ENCODE measurements at regions not wholly inside any gene's neighbourhood (a gene's known extent, or its start where the extent isn't known, plus 50 kb on each side); places are given as distances from the start of the nearest gene placed in this dataset.

GRCh38 chr16:26885674-26886073 is 181.1 kb upstream of the C16orf82 start:
- no peak for DNase-seq (ENCODE audit: low read depth)

GRCh38 chr16:26889740-26890139 is 177.0 kb upstream of the C16orf82 start:
- no peak for DNase-seq (ENCODE audit: low read depth)

- no peak for DNase-seq (ENCODE audit: low read depth)
Measured at GRCh38 chr16:26898200-26898599, 168.5 kb upstream of the C16orf82 start.

DNA sequence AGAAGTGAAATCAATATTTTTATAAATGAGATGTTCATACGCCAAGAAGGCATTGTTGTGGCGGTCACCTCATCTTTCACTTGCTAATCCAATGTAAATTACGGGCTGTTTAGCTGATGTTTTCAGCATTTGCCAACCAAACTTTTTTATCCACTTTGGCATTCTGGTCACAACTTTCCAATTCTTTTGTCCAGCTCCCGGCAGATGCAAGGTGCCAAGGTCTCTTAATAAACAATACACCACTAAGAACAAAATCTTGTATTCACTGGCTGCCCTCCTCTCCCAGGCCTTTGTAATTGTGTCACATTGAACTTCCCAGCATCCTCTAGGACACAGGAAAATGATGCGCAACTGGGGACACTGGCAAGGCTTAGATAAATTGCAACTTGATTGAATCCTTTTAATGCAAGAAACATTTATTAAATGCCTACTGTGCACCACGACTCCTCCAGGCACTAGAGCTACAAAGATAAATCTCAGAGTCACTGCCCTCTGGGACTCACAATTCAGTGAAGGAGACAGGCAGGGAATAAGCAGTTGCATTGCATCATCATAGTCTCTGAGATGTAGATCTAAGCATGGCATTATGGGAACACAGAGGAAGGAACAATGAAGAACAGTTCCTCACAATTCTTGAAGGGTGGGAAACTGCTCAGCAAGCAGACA is 165.4 kb upstream of the C16orf82 start:
- no peak for DNase-seq (ENCODE audit: low read depth)

DNA sequence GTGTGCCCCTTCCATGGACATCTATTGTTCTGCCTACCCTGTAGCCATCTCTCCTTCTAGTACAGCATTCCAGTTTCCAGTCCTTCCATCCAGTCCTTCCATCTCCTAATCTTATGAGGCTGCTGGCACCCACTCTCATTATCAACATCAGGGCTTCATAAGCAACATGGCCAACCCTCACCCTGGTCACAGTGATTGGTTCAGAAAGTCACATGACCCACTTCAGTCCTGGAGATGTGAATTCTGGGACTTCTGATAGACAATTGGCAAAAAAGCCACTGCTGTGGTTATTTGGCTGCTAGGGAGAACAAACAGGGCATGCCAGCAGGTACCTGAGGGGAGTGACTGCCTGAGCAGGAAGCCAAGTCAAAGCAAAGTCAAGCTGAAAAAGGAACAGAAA is 164.7 kb upstream of the C16orf82 start:
- no peak for DNase-seq (ENCODE audit: low read depth)

DNA sequence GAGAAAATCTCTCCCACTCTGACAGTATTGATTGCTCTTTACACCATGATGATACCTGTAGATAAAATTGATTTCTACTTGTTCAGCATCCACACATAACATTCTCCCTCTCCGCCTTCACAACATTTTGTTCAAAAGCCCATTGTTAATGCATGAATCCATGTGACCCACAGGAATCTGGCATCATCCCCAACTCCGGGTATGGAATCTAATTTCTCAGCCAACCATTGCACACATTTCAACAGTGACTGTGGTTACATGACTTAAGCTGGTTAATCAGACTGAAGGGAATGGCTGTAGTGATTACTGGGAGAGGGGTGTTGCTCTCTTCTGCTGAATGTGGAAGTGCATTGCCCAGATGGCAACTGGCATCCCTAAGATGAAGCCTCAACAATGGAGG is 161.4 kb upstream of the C16orf82 start:
- no peak for DNase-seq (ENCODE audit: low read depth)

GRCh38 chr16:26909623-26910022 is 157.1 kb upstream of the C16orf82 start:
- DNase-seq (ENCODE audit: low read depth): no peak

- no peak for DNase-seq (ENCODE audit: low read depth)
Measured at GRCh38 chr16:26911436-26911835, 155.3 kb upstream of the C16orf82 start.

GRCh38 chr16:26913851-26914250 is 152.9 kb upstream of the C16orf82 start:
- DNase-seq (ENCODE audit: low read depth): no peak

GRCh38 chr16:26930786-26931581 is 135.7 kb upstream of the C16orf82 start:
- no peak for DNase-seq (ENCODE audit: low read depth)

DNA sequence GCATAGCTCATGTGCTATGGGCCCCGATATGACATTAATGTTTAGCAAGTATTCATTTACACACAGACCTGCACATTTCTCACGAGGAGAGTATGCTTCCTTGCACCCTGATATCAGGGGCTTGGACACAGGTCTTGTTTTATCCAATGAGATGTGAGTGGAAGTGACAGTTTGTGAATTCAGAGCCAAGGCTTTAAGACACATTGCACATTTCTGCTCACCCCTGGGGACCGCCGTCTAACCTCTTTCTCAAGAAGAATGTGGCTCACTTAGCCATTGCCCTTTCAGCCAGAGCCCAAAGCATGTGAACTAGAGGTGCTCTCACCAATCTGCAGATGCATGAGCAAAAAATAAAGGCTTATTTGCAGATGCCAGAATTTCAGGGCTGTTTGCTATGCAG is 116.1 kb upstream of the C16orf82 start:
- DNase-seq (ENCODE audit: low read depth): no peak

GRCh38 chr16:26951950-26952349 is 114.8 kb upstream of the C16orf82 start:
- DNase-seq (ENCODE audit: low read depth): no peak

DNA sequence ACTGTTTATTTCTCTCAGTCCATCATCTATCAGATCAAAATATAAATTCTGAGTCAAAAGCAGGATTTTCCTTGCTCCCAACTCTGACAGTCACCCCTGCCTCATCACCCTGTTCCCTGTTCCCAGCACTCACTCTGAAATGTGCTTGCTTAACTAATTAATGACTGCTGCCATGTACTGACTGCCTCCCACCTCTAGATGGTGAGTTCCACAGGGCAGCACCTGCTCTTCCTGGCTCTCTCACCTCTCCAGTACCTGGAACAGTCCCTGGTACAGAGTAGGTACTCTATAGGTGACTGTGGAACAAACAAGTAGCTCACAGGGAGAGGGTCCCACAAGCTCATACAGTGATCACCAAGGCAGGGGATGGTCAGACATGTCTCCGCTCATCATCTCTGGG is 114.3 kb upstream of the C16orf82 start:
- no peak for DNase-seq (ENCODE audit: low read depth)

DNA sequence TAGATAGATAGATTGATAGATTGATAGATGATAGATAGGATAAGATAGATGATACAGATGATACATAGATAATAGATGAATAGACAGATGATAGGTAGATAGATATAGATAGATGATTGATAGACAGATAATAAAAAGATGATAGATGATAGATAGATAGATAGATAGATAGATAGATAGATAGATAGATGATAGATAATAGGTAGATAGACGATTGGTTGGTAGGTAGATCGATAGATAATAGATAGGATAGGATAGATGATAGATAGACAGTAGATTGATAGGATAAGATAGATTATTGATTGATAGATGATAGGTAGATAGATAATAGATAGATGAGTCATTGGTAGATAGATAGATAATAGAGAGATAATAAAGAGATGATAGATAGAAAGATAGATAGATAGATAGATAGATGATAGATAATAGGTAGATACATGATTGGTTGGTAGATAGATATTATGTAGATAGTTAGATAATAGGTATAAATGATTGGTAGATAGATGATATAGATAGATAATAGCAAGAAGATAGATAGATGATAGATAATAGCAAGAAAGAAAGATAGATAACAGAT is 109.4 kb upstream of the C16orf82 start:
- DNase-seq (ENCODE audit: low read depth): no peak

DNA sequence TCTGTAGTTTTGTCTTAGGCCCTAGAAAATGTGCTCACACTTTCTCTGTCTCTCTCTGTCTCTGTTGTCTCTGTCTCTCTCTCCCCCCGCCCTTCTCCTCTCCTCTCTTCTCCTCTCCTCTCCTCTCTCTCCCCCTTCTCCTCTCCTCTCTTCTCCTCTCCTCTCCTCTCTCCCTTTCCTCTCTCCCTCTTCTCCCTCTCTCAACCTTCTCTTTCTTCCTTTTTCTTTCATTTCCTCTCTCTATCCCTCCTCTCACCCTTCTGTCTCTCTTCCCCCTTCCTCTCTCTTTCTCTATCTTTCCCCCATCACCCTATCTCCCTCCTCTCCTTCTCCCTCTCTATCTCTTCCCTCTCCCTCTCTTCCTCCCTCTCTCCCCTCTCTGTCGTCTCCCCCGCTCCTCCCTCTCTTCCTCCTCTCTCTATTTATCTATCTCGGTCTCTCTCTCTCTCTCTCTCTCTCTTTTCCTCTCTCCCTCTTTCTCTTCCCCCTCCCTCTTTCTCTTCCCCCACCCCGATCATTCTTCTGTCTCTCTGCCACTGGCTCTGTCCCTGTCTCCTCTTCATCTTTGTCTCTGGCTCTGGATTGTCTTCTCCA is 107.2 kb upstream of the C16orf82 start:
- no peak for DNase-seq (ENCODE audit: low read depth)

DNA sequence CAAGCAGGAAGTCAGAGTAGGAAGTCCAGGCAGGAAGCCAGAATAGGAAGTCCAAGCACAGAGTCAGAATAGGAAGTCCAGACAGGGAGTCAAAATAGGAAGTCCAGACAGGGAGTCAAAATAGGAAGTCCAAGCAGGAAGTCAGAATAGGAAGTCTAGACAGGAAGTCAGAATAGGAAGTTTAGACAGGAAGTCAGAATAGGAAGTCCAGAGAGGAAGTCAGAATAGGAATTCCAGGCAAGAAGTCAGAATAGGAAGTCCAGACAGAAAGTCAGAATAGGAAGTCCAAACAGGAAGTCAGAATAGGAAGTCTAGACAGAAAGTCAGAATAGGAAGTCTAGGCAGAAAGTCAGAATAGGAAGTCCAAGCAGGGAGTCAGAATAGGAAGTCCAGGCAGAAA is 105.3 kb upstream of the C16orf82 start:
- no peak for DNase-seq (ENCODE audit: low read depth)

DNA sequence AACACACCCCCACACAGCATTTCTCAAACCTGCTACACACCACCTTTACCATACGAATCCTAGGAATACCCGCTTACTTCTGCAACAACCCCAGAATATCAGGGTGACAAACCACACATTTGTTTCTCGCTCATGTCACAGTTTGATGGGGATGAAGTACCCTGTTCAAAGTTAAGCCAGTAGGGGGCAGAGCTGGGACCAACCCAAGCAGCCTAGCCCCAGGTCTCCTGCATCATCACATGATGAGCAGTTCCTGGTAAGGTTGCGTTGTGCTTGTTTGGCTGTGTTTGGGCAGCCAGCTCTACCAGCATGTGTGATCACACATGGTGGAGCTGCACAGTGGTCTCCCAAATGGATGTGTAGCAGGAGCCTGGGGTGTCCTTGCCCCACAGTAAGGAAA is 103.6 kb upstream of the C16orf82 start:
- no peak for DNase-seq (ENCODE audit: low read depth)

DNA sequence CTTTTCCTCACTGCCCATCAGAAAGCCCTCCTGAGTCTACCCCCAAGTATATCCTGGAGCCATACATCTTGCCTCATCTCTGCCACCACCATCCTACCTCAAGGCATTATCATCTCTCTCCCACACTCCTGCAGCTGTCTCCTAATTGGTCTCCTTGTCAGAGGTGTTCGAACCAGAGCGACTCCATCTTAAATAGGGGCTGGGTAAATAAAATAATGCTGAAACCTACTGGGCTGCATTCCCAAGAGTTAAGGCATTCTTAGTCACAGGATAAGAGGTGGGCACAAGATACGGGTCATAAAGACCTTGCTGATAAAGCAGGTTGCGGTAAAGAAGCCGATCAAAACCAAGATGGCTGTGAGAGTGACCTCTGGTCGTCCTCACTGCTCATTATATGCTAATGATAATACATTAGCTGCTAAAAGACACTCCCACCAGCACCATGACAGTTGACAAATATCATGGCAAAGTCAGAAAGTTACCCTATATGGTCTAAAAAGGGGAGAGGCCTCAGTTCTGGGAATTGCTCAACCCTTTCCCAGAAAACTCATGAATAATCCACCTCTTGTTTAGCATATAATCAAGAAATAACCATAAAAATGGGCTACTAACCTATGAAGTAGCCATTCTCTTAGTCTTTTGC is 97.0 kb upstream of the C16orf82 start:
- DNase-seq (ENCODE audit: low read depth): no peak

- DNase-seq (ENCODE audit: low read depth): no peak
Measured at GRCh38 chr16:26970292-26970691, 96.4 kb upstream of the C16orf82 start.

- no peak for DNase-seq (ENCODE audit: low read depth)
Measured at GRCh38 chr16:26976873-26977272, 89.9 kb upstream of the C16orf82 start.

GRCh38 chr16:26981266-26981938 is 85.3 kb upstream of the C16orf82 start:
- no peak for DNase-seq (ENCODE audit: low read depth)

- no peak for DNase-seq (ENCODE audit: low read depth)
Measured at GRCh38 chr16:26982422-26982821, 84.3 kb upstream of the C16orf82 start.

All from HS-5 (cell line).